ENCODE measurements at regions not wholly inside any gene's neighbourhood (a gene's known extent, or its start where the extent isn't known, plus 50 kb on each side); places are given as distances from the start of the nearest gene placed in this dataset.

DNA sequence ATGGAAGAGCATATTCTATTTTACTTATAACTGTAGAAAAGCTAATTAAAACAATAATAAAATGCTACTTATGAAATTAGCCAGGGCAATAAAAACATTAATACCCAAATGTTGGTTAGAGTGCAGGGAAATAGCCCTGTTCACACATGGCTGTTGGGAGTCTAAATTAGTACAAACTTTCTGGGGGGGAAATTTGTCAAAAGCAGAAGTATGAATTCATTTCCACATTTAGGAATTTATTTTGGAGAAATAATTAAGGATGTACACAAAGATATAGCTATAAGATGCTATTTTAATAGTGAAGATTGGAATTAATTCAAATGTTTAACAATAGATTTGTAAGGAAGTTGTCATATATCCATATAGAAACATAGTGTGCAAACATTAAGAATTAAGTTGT, 190.5 kb downstream of the SEC61B start:
- TF ChIP-seq, protein P1, sequence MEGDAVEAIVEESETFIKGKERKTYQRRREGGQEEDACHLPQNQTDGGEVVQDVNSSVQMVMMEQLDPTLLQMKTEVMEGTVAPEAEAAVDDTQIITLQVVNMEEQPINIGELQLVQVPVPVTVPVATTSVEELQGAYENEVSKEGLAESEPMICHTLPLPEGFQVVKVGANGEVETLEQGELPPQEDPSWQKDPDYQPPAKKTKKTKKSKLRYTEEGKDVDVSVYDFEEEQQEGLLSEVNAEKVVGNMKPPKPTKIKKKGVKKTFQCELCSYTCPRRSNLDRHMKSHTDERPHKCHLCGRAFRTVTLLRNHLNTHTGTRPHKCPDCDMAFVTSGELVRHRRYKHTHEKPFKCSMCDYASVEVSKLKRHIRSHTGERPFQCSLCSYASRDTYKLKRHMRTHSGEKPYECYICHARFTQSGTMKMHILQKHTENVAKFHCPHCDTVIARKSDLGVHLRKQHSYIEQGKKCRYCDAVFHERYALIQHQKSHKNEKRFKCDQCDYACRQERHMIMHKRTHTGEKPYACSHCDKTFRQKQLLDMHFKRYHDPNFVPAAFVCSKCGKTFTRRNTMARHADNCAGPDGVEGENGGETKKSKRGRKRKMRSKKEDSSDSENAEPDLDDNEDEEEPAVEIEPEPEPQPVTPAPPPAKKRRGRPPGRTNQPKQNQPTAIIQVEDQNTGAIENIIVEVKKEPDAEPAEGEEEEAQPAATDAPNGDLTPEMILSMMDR (conservative IDR thresholded peaks at IDR 0.05 in 1 of 2, IDR thresholded peaks at IDR 0.05 in 1 of 2; ENCODE audit: extremely low read depth in 1 of 2, insufficient read depth in 1 of 2, low read depth in 1 of 2, low read length in 2 of 2): no peak
- no peak for TF ChIP-seq EZH2 (IDR thresholded peaks at IDR 0.05; ENCODE audit: borderline replicate concordance, low read length)
